ENCODE measurements at regions not wholly inside any gene's neighbourhood (a gene's known extent, or its start where the extent isn't known, plus 50 kb on each side); places are given as distances from the start of the nearest gene placed in this dataset.

GRCh38 chr21:21929226-21929625, 931.0 kb downstream of the NCAM2 start:
- no peak overlapping the region for H3K27ac ChIP-seq (ENCODE audit: low read depth, low read length)
- no peaks in the 10 kb centered on the region for H3K36me3 ChIP-seq (ENCODE audit: control insufficient read depth in 2 of 4, insufficient read depth in 4 of 4, low read length in 3 of 4)
- no peak overlapping the region for H4K8ac ChIP-seq (ENCODE audit: extremely low read depth, insufficient read depth, low read length)
- no peaks in the 10 kb centered on the region for H3K9me3 ChIP-seq (ENCODE audit: insufficient read depth in 2 of 2, low read depth in 1 of 2, low read length in 1 of 2)
- no peaks in the 10 kb centered on the region for H3K79me2 ChIP-seq (ENCODE audit: control insufficient read depth in 1 of 2, insufficient read depth in 2 of 2, low read length in 2 of 2)
- H2BK120ac ChIP-seq (replicated peaks; ENCODE audit: low read depth, low read length) = no peak overlapping the region
- no peak overlapping the region for H3K23ac ChIP-seq (ENCODE audit: insufficient read length)
- H2BK20ac ChIP-seq (ENCODE audit: low read length) = no peak overlapping the region
- no peak overlapping the region for H2AK5ac ChIP-seq (ENCODE audit: low read depth, low read length)
- no peak overlapping the region for H2BK12ac ChIP-seq (ENCODE audit: low read depth, low read length)
- H2AFZ ChIP-seq (ENCODE audit: low read length) = no peak overlapping the region
- no peak overlapping the region for H4K91ac ChIP-seq (replicated peaks; ENCODE audit: insufficient read length, low read length)
- H3K14ac ChIP-seq (ENCODE audit: insufficient read length) = no peak overlapping the region
- H4K5ac ChIP-seq (ENCODE audit: insufficient read length, low read depth, low read length) = no peak overlapping the region
- no peaks in the 10 kb centered on the region for H4K20me1 ChIP-seq (replicated peaks in 1 of 2; ENCODE audit: control insufficient read depth in 1 of 2, insufficient read depth in 2 of 2, low read length in 2 of 2)
- no peak overlapping the region for H2BK15ac ChIP-seq (ENCODE audit: low read length)
- H3K56ac ChIP-seq (replicated peaks; ENCODE audit: insufficient read length, low read depth, low read length) = no peak overlapping the region
- no peak for FAIRE-seq
- no peak overlapping the region for H3K4me3 ChIP-seq (ENCODE audit: extremely low read depth in 1 of 4, insufficient read depth in 2 of 4, low read depth in 3 of 4, low read length in 4 of 4)
- H2BK5ac ChIP-seq (ENCODE audit: low read depth, low read length) = no peak overlapping the region
- DNase-seq (ENCODE audit: low read depth in 1 of 2, low spot score in 2 of 2) = no peak
- 0 out of 7 replicates have a peak, but pooled peaks cover 0 to 5% (median 0%) of the 10 kb centered on the region in 4 experiments for H3K4me1 ChIP-seq (replicated peaks in 1 of 4; ENCODE audit: control insufficient read depth in 3 of 4, insufficient read depth in 4 of 4, low read length in 3 of 4)
- no peaks in the 10 kb centered on the region for H3K23me2 ChIP-seq (ENCODE audit: low read depth, low read length)
- H3K9ac ChIP-seq (replicated peaks in 1 of 4; ENCODE audit: extremely low read depth in 1 of 4, low read depth in 3 of 4, low read length in 3 of 4) = no peak overlapping the region
- CTCF ChIA-PET (ENCODE audit: partially characterized antibody) = interaction anchor here (0.9 to 2.5 kb wide), 2 partner anchors 7 to 103 kb away, joined by 3 to 14 read pairs; no protein-coding TSS in a partner anchor
- no peak overlapping the region for H3K4ac ChIP-seq (replicated peaks; ENCODE audit: insufficient read length, low read depth, low read length)
- WGBS, 2 experiments (ENCODE audit: extremely low coverage in 1 of 2, insufficient coverage in 1 of 2, insufficient read length in 1 of 2, insufficient replicate concordance in 2 of 2, low coverage in 1 of 2, low lambda C conversion rate in 2 of 2, missing lambda C conversion rate in 1 of 2) = 90% methylated on average over 1 of the region's 1 CpG; no CpG with 5 or more reads in 1 of the 2 experiments
- H3K4me2 ChIP-seq (ENCODE audit: insufficient read depth in 1 of 2, low read depth in 2 of 2, low read length in 2 of 2) = no peak overlapping the region
- H3K18ac ChIP-seq (ENCODE audit: extremely low read depth, low read length) = no peak overlapping the region
- no peaks in the 10 kb centered on the region for H3K79me1 ChIP-seq (ENCODE audit: low read depth, low read length)
- POLR2A ChIA-PET (ENCODE audit: partially characterized antibody) = no interaction called here
- no peaks in the 10 kb centered on the region for H3K27me3 ChIP-seq (replicated peaks in 1 of 4; ENCODE audit: control insufficient read depth in 3 of 4, extremely low read depth in 1 of 4, insufficient read depth in 3 of 4, low read length in 3 of 4)
- no peak for TF ChIP-seq GABPA (IDR thresholded peaks at IDR 0.05; ENCODE audit: borderline replicate concordance, insufficient read depth, low read length)

Data from H1 (cell line).